Testis (tissue), 2 donors: ENCODE measurements at regions not wholly inside any gene's neighbourhood (a gene's known extent, or its start where the extent isn't known, plus 50 kb on each side); places are given as distances from the start of the nearest gene placed in this dataset.

Experiments
- CTCF ChIP-seq, 3 experiments: fragments of 450-650 bp in 2 of 3; fragments of 200-600 bp in 1 of 3; sonication (generic) in 1 of 3; IDR thresholded peaks; one replicate each; pipeline ENCODE4 v1.5.1; 2016 to 2019; ENCODE audit warnings: antibody characterized with exemption in 3 of 3, mild to moderate bottlenecking in 2 of 3, moderate library complexity in 1 of 3
- POLR2A ChIP-seq: fragments of 450-650 bp; IDR thresholded peaks from one replicate; pipeline ENCODE4 v1.6.1; 2017; ENCODE audit warnings: antibody characterized with exemption, mild to moderate bottlenecking, moderate library complexity

GRCh38 chr1:82160036-82160435 lies 359.3 kb downstream of the ADGRL2 start:
- no peak for TF ChIP-seq CTCF (IDR thresholded peaks at IDR 0.05)
- TF ChIP-seq POLR2A = no peak
